Stimulated activated naive CD8-positive, alpha-beta T cell treated with anti-CD3 and anti-CD28 coated beads, Interleukin-15, Interleukin-2, amounts not matched to agents 100 ng/mL and 50 ng/mL, for 24 hours (primary cell): ENCODE measurements at regions not wholly inside any gene's neighbourhood (a gene's known extent, or its start where the extent isn't known, plus 50 kb on each side); places are given as distances from the start of the nearest gene placed in this dataset.
"Not testable (repeated sequence)": the region's sequence is repeated elsewhere in the genome, so short reads cannot be mapped to it uniquely, and the experiment has no call there.

ENCODE experiments used
- H3K27ac Mint-ChIP-seq: one replicate; pipeline ENCODE4 v1.8.0; 2021; ENCODE audit warnings: mild to moderate bottlenecking, mixed read lengths
- H3K27me3 Mint-ChIP-seq: one replicate; pipeline ENCODE4 v1.8.0; 2021; ENCODE audit warnings: mixed read lengths
- H3K36me3 Mint-ChIP-seq: one replicate; pipeline ENCODE4 v1.8.0; 2021; ENCODE audit warnings: low read depth, mixed read lengths
- H3K4me1 Mint-ChIP-seq: one replicate; pipeline ENCODE4 v1.8.0; 2021; ENCODE audit warnings: low read depth, mixed read lengths
- H3K4me3 Mint-ChIP-seq: one replicate; pipeline ENCODE4 v1.8.0; 2021; ENCODE audit warnings: mild to moderate bottlenecking, mixed read lengths
- H3K9me3 Mint-ChIP-seq: one replicate; pipeline ENCODE4 v1.8.0; 2021; ENCODE audit warnings: mixed read lengths

- Mint-ChIP-seq H3K36me3 (no peaks in the 10 kb centered on the region), H3K4me1 (no peaks in the 10 kb centered on the region), H3K4me3 (no peak overlapping the region), H3K9me3 (peaks cover 3% of the 10 kb centered on the region), H3K27ac (no peak overlapping the region), H3K27me3 (peaks cover 28% of the 10 kb centered on the region)
Observed at GRCh38 chr22:27318516-27318915, 483.0 kb downstream of the MN1 start.

GRCh38 chr22:27323661-27324060 lies 477.9 kb downstream of the MN1 start:
- Mint-ChIP-seq H3K4me1 (no peaks in the 10 kb centered on the region), H3K27me3 (peaks cover 22% of the 10 kb centered on the region), H3K27ac (no peak overlapping the region), H3K36me3 (no peaks in the 10 kb centered on the region), H3K4me3 (no peak overlapping the region), H3K9me3 (peaks cover 7% of the 10 kb centered on the region)

GRCh38 chr22:27324908-27325307 lies 476.6 kb downstream of the MN1 start:
- not testable (repeated sequence) for H3K4me3 Mint-ChIP-seq, H3K4me1 Mint-ChIP-seq, H3K27ac Mint-ChIP-seq, H3K9me3 Mint-ChIP-seq, H3K36me3 Mint-ChIP-seq
- H3K27me3 Mint-ChIP-seq, result peaks cover 22% of the 10 kb centered on the region

DNA sequence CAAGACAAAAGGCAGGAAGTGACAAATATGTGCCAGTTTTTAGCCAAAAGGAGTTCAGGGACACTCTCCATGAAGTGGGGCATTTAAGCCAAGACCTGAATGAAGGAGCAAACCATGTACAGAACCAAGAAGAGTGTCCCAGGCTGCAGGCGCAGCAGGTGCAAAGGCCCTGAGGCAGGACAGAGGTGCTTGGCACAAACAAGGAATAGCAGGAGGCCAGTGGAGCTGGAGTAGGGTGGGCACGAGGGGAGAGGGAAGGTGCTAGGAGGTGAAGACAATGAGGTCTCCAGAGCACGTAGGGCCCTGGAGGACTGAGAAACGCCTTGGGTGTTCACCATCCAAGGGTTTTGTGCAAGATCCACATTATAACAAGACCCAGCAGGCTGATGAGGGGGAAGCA lies 474.1 kb downstream of the MN1 start:
- peaks cover 28% of the 10 kb centered on the region for H3K27me3 Mint-ChIP-seq

GRCh38 chr22:27327981-27328721 lies 473.4 kb downstream of the MN1 start:
- Mint-ChIP-seq H3K27ac (no peak overlapping the region), H3K9me3 (peaks cover 4% of the 10 kb centered on the region), H3K36me3 (no peaks in the 10 kb centered on the region), H3K4me3 (no peak overlapping the region), H3K27me3 (peaks cover 21% of the 10 kb centered on the region), H3K4me1 (no peaks in the 10 kb centered on the region)

More for the DNA sequence above, 474.1 kb downstream of the MN1 start:
- H3K9me3 Mint-ChIP-seq, result peaks cover 4% of the 10 kb centered on the region
- no peaks in the 10 kb centered on the region for H3K4me1 Mint-ChIP-seq
- no peak overlapping the region for H3K4me3 Mint-ChIP-seq
- no peaks in the 10 kb centered on the region for H3K36me3 Mint-ChIP-seq
- H3K27ac Mint-ChIP-seq, result no peak overlapping the region

DNA sequence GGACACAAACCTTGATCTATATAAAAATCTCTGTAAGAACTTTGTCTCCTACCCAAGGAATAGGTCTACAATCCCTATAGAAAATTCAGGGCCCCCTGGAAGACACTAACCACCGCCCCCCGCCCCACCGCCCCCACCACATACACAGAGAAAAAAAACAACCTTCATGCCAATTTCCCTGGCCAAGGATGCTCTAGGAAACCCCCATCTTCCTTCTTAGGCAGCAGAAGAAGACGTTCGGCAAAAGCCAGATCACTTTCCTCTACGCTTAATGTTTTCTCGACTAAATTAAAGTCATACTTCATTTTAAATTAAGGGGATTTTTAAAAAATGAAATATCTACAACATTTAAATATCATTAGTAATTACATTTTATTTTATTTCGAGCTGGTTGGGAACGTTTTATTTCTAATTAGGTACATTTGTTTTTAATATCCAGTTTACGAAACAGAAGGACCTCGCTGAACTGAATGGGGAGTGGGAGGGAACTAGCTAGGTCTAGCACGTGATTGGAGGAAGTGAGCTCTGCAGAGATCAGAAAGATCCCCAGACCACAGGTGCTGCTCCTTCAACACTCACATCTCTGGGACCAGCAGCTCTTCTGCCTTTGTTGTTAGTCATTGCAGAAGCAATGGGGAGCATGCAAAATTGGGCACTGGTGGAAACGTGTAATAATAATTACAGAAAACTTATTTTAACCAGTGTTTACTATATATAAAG lies 472.3 kb downstream of the MN1 start:
- Mint-ChIP-seq H3K4me1 (no peaks in the 10 kb centered on the region), H3K27ac (no peak overlapping the region), H3K36me3 (no peaks in the 10 kb centered on the region), H3K9me3 (peaks cover 10% of the 10 kb centered on the region), H3K4me3 (no peak overlapping the region), H3K27me3 (peaks cover 15% of the 10 kb centered on the region)

GRCh38 chr22:27329966-27330645 lies 471.4 kb downstream of the MN1 start:
- Mint-ChIP-seq H3K4me1 (no peaks in the 10 kb centered on the region), H3K9me3 (peaks cover 6% of the 10 kb centered on the region), H3K4me3 (no peak overlapping the region)

DNA sequence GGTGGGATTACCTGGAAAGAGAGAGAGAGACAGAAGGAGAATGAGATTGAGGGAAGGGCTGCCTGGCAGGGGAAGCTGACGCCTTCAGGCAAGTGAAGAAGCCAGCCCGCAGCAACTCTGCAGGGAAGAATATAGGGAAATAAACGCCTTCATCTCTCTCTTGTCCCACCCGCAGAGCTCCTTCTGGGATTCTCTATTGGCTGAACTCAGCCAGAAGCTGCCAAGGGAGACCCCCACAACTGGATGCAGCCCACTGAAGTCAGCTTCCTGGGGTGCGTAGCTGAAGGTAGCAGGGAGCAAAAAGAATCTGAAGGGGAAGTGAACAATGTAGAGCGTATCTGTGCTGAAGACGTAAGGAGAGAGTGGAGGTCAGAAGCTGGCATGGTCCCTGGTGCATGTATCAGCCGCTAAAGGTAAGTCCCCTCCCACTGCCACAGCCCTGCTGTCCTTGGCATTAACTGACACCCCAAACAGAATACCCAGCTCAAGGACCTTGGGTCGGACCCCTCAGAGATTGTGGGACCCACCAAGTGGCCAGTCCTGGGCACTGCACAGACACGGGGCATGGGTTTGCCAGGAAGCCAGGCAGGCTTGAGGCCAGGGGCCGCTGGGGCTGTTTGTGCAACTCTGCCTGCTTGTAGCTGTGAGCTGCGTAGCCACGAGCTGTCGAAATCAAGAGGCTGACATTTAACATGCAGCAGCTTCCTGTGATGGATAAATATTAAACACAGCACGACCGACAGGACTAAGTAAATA lies 469.9 kb downstream of the MN1 start:
- peaks cover 11% of the 10 kb centered on the region for H3K27me3 Mint-ChIP-seq
- H3K27ac Mint-ChIP-seq, result no peak overlapping the region
- no peak overlapping the region for H3K4me3 Mint-ChIP-seq
- no peaks in the 10 kb centered on the region for H3K36me3 Mint-ChIP-seq
- H3K4me1 Mint-ChIP-seq, result no peaks in the 10 kb centered on the region
- H3K9me3 Mint-ChIP-seq, result peaks cover 6% of the 10 kb centered on the region

More at GRCh38 chr22:27329966-27330645, 471.4 kb downstream of the MN1 start:
- Mint-ChIP-seq H3K27ac (no peak overlapping the region), H3K36me3 (no peaks in the 10 kb centered on the region), H3K27me3 (peaks cover 11% of the 10 kb centered on the region)

GRCh38 chr22:27335102-27335660 lies 466.4 kb downstream of the MN1 start:
- H3K9me3 Mint-ChIP-seq, result peaks cover 6% of the 10 kb centered on the region
- H3K27me3 Mint-ChIP-seq, result peaks cover 11% of the 10 kb centered on the region
- no peak overlapping the region for H3K27ac Mint-ChIP-seq
- H3K4me1 Mint-ChIP-seq, result no peaks in the 10 kb centered on the region
- H3K36me3 Mint-ChIP-seq, result no peaks in the 10 kb centered on the region
- no peak overlapping the region for H3K4me3 Mint-ChIP-seq

GRCh38 chr22:27336151-27337090 lies 465.1 kb downstream of the MN1 start:
- Mint-ChIP-seq H3K27me3 (peaks cover 5% of the 10 kb centered on the region), H3K4me3 (no peak overlapping the region)

DNA sequence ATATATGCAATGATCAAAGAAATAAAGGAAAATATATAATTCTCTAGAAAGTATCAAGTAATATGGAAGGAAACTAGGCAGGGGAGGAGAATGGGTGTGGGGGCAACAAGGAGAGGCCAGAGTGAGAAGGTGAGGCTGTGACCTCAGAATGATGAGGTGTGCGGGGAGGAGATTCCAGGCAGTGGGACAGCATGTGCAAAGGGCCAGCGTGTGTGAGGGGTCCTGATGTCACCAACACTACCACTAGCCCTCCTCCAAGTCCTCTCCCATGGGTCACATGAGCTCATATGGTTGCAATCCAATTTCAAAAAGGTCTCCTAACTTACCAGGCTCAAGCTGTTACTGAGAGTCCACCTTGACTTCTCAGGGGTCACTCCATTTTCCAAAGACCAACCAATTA lies 463.9 kb downstream of the MN1 start:
- Mint-ChIP-seq H3K27me3 (peaks cover 4% of the 10 kb centered on the region), H3K4me1 (no peaks in the 10 kb centered on the region), H3K36me3 (no peaks in the 10 kb centered on the region), H3K9me3 (peaks cover 6% of the 10 kb centered on the region), H3K4me3 (no peak overlapping the region), H3K27ac (no peak overlapping the region)

More at GRCh38 chr22:27336151-27337090, 465.1 kb downstream of the MN1 start:
- Mint-ChIP-seq H3K36me3 (no peaks in the 10 kb centered on the region), H3K27ac (no peak overlapping the region), H3K9me3 (peaks cover 6% of the 10 kb centered on the region), H3K4me1 (no peaks in the 10 kb centered on the region)

DNA sequence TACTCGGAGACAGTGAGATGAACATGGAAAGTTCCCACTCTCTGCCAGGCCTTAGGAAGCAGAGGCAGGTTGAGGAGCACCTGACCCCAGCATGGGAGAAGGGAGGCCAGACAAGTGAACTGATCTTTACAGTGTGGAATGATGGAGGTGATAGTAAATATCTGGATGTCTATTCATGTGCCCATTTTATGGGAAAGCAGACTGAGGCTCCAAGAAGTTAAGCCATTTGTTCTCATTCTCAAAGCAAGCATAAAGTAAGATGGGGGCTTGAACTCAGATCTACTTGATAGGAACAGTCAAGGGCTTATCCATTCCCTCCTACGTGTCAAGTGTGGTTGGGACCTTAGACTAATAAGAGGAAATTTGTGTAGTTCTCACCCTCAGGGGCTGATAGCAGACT lies 461.5 kb downstream of the MN1 start:
- peaks cover 14% of the 10 kb centered on the region for H3K27me3 Mint-ChIP-seq
- H3K9me3 Mint-ChIP-seq, result no peaks in the 10 kb centered on the region
- H3K4me3 Mint-ChIP-seq, result no peak overlapping the region
- H3K4me1 Mint-ChIP-seq, result no peaks in the 10 kb centered on the region
- H3K36me3 Mint-ChIP-seq, result no peaks in the 10 kb centered on the region
- H3K27ac Mint-ChIP-seq, result no peak overlapping the region

- Mint-ChIP-seq H3K4me1 (no peaks in the 10 kb centered on the region), H3K4me3 (no peak overlapping the region), H3K9me3 (peaks cover 3% of the 10 kb centered on the region), H3K27me3 (peaks cover 21% of the 10 kb centered on the region), H3K27ac (no peak overlapping the region), H3K36me3 (no peaks in the 10 kb centered on the region)
Observed at GRCh38 chr22:27344546-27344945, 457.0 kb downstream of the MN1 start.
